Hepatocyte (in vitro differentiated cells): ENCODE measurements at regions not wholly inside any gene's neighbourhood (a gene's known extent, or its start where the extent isn't known, plus 50 kb on each side); places are given as distances from the start of the nearest gene placed in this dataset.

ENCODE experiments used
- EZH2 ChIP-seq: fragments of 200-600 bp; sonication (generic); IDR thresholded peaks from 2 replicates; pipeline ENCODE4 v1.6.1; 2016; ENCODE audit warnings: antibody characterized with exemption, mild to moderate bottlenecking, borderline replicate concordance
- EZH2phosphoT487 ChIP-seq: fragments of 200-600 bp; sonication (generic); IDR thresholded peaks from one replicate; pipeline ENCODE4 v1.6.1; 2018; ENCODE audit warnings: antibody characterized with exemption, mild to moderate bottlenecking, low read depth, moderate library complexity; ENCODE audit not compliant: unreplicated experiment, severe bottlenecking
- TF ChIP-seq, protein P1 (sequence below): fragments of 200-600 bp; sonication (generic); IDR thresholded peaks from 2 replicates; pipeline ENCODE4 v1.5.1; 2016; ENCODE audit warnings: antibody characterized with exemption, mild to moderate bottlenecking; ENCODE audit not compliant: poor library complexity

DNA sequence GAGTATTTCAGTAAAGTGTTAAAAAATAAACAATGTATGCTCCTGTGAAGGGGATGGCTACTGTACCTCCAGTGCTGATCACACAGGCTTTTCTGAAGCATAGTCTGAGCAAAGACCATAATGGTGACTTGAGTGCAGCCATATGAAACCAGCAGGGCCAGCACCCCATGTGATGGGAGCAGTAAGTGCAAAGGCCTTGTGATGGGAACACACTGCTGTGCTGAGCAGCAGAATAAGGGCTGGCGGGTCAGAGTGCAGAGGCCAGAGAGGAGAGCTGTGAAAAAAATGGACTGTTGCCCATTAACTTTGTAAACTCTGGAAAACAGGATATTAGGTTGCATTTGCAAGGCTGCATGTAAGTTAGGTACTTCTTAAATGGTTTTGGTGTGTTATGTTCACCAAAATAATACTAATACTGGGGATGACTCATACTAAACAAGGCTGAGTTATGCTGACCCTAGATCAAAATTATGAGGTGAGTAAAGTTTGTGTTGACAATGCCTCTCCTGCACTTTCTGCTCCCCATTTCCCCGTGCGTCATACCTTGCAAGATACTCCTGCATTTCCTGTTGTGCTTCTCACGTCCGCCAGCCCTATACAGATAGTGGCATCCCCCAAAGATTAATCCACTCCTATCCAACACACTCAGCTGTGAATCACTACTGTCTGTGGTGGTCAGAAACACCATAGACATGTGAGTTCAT, 67.0 kb upstream of the FAM9A start:
- TF ChIP-seq, protein P1, sequence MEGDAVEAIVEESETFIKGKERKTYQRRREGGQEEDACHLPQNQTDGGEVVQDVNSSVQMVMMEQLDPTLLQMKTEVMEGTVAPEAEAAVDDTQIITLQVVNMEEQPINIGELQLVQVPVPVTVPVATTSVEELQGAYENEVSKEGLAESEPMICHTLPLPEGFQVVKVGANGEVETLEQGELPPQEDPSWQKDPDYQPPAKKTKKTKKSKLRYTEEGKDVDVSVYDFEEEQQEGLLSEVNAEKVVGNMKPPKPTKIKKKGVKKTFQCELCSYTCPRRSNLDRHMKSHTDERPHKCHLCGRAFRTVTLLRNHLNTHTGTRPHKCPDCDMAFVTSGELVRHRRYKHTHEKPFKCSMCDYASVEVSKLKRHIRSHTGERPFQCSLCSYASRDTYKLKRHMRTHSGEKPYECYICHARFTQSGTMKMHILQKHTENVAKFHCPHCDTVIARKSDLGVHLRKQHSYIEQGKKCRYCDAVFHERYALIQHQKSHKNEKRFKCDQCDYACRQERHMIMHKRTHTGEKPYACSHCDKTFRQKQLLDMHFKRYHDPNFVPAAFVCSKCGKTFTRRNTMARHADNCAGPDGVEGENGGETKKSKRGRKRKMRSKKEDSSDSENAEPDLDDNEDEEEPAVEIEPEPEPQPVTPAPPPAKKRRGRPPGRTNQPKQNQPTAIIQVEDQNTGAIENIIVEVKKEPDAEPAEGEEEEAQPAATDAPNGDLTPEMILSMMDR = no peak
- TF ChIP-seq EZH2phosphoT487 (no peak), EZH2 (no peak)
